Breast epithelium (tissue), 3 donors: ENCODE measurements at regions not wholly inside any gene's neighbourhood (a gene's known extent, or its start where the extent isn't known, plus 50 kb on each side); places are given as distances from the start of the nearest gene placed in this dataset.

Experiments used
- POLR2A ChIP-seq: fragments of 450-650 bp; IDR thresholded peaks from one replicate; pipeline ENCODE4 v1.6.1; 2016; ENCODE audit warnings: antibody characterized with exemption, mild to moderate bottlenecking, moderate library complexity
- POLR2AphosphoS5 ChIP-seq, 3 donors: sonication (generic); formaldehyde crosslinking; IDR thresholded peaks; one replicate each; pipeline ENCODE4 v1.6.1; 2017; ENCODE audit warnings: antibody characterized with exemption in 3 of 3
- TF ChIP-seq, protein P1 (sequence below), 3 donors: fragments of 450-650 bp; IDR thresholded peaks; one replicate each; pipeline ENCODE4 v1.5.1; 2016 to 2017; ENCODE audit warnings: antibody characterized with exemption in 3 of 3, mild to moderate bottlenecking in 3 of 3, moderate library complexity in 3 of 3

DNA sequence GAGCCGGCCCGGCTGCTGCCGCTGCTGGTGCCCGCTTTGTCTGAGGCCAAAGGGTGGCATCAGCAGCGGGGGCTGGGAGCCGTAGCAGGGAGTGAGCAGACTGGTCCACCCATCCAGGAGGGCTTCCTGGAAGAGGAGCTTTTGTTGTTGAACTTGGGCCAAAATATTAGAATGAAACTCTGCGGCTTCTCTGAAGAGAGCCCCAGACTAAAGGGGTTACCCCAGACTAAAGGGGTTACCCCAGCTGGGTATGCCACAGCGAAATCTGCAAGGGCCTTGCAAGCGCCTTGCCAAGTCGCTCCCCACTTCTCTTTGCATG is 154.7 kb upstream of the ZMIZ1 start:
- TF ChIP-seq, protein P1, sequence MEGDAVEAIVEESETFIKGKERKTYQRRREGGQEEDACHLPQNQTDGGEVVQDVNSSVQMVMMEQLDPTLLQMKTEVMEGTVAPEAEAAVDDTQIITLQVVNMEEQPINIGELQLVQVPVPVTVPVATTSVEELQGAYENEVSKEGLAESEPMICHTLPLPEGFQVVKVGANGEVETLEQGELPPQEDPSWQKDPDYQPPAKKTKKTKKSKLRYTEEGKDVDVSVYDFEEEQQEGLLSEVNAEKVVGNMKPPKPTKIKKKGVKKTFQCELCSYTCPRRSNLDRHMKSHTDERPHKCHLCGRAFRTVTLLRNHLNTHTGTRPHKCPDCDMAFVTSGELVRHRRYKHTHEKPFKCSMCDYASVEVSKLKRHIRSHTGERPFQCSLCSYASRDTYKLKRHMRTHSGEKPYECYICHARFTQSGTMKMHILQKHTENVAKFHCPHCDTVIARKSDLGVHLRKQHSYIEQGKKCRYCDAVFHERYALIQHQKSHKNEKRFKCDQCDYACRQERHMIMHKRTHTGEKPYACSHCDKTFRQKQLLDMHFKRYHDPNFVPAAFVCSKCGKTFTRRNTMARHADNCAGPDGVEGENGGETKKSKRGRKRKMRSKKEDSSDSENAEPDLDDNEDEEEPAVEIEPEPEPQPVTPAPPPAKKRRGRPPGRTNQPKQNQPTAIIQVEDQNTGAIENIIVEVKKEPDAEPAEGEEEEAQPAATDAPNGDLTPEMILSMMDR (IDR thresholded peaks at IDR 0.05), result no peak
- TF ChIP-seq POLR2A (no peak), POLR2AphosphoS5 (IDR thresholded peaks at IDR 0.05) (no peak)
